KG1 (cell line): ENCODE measurements at regions not wholly inside any gene's neighbourhood (a gene's known extent, or its start where the extent isn't known, plus 50 kb on each side); places are given as distances from the start of the nearest gene placed in this dataset.
A peak's percentile ranks its signal among the peaks of the same experiment; 100 is the strongest.
"Not testable (repeated sequence)": the region's sequence is repeated elsewhere in the genome, so short reads cannot be mapped to it uniquely, and the experiment has no call there.

Experiments used
- DNase-seq: peaks from one replicate; lab custom pipeline; 2025; lab: John Stamatoyannopoulos, UW

DNA sequence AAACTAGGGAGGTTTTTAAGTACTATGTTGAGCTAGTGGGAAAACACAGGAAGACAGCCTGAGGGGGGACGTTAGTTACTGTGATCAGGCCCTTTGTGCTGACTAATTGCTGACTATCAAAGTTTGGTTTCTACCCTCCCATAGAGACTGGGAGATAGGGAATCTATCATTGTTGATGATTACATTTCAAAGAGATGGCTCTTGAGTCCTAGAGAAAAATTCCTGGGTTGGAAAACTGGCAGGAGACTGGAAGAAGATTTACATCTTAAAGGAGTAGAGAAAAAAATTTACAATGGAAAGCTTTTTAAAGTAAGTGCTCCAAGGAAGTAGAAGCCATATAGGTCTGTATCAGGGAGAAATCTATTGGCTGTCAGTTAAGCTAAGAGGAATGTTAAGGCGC, 522.0 kb upstream of the KLHL1 start:
- DNase-seq, result no peak

DNA sequence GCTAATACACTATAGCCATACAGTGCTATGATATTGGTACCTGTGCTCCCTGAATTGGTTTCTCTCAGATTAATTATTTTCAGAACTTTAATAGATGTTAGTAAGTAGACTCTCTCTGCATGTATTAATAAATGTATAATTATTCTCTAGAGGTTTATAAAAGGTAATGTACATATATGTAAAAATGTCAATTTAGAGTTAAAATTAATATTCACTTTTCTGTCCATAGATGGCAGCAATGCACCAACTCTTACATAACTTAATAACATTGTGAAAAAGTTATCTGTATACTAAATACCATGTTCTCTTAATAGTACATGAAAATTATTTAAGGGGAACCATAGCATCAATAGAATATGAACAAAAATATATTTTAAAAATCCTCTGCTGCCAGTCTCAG, 515.0 kb upstream of the KLHL1 start:
- no peak for DNase-seq

DNA sequence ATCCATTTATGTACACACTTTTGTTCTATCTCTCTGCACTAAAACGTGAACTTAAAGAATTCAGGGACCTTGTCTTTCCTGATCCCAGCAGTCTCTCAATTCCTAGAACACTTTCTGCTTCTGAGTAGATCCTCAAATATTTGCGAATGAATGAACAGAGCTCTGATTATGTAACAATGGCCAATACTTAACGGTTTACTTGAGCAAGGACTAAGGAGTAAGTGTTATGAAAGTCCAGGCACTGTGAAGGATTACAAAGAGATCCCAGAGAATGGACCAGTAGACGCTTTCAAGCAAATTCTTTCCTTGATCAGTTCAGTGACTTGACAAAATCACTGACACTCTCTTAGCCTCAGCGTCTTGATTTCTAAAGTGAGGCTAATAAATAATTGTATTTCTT, 514.5 kb upstream of the KLHL1 start:
- DNase-seq, result no peak

DNA sequence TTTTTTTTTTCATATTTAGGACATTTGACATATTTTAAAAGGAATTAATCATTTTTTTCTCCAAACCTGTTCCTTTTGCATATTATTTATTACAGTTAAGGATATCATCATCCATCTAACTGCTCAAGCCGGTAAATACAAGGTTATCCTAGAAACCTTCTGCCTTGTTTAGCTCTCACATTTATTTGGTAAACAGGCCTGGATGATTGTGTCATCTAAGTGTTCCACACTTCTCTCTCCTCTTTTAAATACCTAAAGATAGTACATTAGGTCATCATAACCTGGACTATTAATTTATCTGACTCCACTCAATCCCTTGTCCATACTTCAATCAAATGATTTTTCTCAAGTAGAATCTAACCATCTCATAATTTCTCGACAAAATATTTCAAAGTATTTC, 511.7 kb upstream of the KLHL1 start:
- DNase-seq, result no peak

DNA sequence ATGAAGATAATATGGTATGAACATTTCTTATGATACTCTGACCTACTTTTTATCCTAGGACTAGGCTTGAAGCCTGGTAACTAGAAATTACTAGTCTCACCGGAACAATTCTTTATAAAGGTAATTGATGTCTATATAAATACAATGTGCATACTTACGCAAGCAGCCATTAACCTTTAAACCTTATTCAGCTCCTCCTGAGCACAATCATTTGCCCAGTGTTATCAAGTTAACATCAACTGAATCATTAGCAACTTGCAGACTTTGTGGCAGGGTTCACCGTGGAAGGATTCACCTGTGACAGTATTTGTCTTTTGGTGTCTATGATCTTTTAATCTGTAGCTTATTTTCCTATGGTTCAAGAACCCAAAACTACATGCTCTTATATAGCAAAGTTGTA, 508.6 kb upstream of the KLHL1 start:
- DNase-seq, result no peak

DNA sequence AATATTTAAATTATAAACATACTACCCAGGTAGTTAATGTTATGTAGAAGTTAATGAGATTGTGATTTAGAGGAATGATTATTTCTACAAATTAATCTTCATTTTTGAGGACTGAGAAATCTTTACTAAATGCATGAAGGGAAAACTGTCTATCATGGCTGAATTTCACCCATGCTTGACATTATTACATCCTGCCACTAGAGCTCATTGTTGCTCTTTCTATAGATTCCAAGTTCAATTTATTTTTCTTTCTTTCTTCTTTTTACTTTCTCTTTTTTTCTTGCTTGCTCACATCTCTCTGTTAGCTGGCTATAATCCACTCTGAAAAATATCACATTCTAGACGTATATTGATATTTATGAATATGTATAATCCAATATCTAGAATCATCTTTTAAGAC, 505.0 kb upstream of the KLHL1 start:
- no peak for DNase-seq

DNA sequence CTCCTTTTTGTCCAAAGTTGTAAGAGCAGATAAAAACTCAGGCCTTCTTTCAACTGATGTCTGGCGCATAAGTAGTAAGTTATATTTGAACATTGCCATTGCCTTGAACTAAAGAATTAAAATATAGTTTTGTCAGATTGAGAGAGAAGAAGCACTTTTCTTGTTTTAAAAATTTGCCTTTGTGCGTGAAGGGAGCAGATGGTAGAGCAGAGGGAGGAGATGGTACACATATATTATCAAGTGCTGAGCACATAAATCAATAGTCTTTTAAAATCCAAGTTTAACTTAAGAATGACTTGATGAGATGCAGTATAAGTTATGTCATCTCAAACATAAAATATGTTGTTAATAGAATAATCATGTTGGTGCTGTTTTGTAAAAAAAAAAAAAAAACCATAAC, 504.6 kb upstream of the KLHL1 start:
- DNase-seq, result no peak

DNA sequence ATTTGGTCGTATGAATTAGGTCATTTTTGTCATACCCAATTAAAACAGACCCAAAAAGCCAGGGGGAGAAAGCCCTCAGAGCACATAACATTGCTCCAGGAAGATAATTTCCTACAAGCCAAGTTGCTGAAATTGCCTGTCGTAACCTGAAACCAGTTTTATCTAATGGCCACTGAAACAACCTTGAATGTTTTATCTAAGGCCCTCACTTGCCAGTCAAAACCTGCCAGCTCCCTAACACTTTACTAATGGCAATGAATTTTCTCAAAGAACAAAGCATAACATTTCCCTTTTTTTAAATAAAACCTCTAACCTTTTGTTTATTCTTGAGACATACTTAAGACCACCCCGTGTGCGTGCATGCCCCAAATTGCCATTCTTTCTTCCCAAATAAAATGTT, 496.2 kb upstream of the KLHL1 start:
- DNase-seq, result no peak

DNA sequence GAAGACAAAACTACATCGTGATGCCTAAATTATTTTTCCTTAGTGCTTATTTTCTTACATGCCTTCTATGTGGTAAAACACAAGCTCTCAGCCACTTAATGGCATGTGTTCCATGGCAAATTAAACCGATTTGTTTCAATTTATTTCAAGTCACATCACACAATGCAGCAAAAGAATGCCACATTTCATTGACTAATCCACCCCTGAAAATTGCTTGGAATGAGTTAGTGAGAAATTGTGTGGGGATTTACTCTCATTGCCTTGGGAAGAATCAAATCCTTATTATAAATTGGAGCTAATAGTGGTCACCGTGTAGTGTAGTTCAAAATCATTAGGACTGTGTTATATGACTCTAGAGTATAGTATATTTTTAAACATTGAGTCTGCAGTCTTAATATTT, 485.5 kb upstream of the KLHL1 start:
- DNase-seq, result no peak

DNA sequence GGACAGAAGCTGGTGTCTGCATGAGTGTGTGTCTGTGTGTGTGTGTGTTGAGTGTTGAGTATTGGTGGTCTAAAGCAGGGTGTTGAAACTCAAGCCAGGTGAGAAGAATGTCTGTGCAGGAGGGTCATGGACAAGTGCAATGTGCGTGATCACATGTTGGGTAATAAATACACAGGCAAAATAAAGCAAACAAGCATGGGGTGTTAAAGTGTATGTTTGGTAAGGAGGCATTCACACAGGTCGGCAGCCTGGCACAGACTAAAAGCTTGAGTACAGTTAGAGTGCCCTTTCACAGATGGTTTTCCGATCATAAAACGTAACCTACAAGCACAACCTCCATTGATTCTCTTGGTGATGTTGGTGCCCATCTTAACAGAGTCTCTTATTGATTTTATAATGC, 476.9 kb upstream of the KLHL1 start:
- no peak for DNase-seq

DNA sequence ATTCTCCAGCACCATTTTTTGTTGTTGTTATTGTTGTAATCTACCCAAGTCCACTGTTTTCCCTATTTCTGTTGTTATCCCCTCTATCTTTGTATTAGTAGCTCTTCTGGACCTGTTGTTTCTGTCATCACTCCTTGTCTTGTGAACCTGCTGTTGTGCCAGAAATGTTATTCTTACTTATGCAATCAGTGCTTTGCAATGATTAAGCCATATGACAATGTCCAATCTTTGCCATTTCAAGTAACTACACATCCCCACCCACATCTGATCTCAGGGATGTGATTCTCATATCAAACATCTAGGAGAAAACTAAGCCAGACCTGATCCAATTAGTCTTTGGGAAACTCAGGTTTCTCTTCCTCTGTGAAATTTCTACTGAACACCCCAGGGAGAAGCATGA, 472.6 kb upstream of the KLHL1 start:
- no peak for DNase-seq

DNA sequence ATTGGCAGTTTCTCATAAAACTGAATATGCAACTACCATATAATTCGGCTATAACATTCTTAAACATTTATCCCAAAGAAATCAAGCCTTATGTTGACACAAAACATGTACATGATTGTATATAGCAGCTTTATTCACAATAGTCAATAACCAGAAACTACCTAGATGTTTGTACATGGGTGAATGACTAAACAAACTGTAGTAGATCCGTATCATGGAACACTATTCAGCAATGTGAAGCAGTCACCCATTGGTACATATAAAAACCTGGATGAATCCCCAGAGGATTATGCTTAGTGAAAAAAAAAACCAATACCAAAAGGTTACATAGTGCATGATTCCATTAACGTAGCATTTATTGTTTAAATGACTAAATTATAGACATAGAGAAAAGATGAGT, 471.7 kb upstream of the KLHL1 start:
- no peak for DNase-seq

DNA sequence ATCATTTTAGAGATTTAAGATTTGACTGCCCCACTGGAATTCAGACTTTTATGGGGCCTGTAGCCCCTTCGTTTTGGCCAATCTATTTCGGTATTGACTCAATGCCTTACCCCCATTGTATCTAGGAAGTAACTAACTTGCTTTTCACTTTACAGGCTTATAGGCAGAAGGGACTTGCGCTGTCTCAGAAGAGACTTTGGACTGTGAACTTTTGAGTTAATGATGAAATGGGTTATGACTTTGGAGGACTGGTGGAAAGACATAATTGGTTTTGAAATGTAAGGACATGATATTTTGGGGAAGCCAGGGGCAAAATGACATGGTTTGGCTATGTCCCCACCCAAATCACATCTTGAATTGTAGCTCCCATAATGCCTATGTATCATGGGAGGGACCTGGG, 463.0 kb upstream of the KLHL1 start:
- DNase-seq, result no peak

DNA sequence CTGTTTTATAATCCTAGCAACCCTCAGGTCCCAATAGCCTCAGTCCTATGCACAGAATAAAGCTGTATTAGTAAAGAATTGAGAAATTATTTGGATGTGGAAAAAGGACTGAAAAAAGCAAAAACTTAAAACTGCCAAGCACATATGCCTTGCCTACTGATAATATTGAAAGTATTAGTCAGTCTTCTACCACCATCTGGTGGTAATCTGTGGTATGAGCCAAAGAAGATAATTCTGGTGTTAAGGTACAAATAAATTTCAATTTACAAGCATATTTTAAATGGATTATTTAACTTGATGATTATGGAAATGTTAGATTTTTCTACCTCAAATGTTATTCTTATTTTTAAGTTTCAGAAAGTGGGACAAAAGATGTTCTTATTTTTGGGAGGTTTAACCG, 460.3 kb upstream of the KLHL1 start:
- DNase-seq, result peak; percentile 25

DNA sequence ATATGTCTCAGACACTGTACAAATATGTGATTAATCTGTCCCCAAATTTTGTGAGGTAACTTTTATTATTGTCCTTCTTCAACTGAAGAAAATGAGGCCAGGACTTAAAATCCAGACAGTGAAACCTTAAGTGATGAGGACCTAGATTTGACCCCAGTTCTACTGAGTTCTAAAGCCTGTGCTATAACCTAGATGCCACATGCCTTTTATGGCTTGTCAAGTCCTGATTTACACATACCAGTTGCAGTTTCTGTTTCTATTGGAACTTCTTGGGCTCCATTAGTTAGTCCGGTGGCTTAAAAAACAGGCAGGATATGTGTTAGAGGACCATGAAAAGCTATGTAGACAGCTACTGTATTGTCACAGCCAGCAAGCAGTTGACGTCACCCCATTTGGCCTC, 436.5 kb upstream of the KLHL1 start:
- DNase-seq, result no peak

DNA sequence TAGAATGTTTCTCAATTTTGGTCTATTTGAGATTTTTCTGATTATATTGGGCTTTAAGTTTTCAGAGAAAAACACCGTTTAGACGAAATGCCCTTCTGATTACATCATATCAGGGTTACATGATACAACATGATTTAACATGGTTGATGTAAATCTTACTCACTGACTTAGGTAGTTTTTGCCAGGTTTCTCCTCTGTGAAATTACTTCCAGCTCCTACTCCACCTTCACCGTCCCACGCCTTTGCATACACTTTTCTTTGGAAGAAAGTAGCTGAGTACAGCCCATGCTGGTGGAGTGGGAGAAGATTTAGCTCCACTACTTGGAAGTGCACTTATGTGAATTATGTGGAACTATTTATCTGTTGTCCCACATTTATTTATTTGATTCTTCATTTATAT, 433.2 kb upstream of the KLHL1 start:
- DNase-seq, result no peak

DNA sequence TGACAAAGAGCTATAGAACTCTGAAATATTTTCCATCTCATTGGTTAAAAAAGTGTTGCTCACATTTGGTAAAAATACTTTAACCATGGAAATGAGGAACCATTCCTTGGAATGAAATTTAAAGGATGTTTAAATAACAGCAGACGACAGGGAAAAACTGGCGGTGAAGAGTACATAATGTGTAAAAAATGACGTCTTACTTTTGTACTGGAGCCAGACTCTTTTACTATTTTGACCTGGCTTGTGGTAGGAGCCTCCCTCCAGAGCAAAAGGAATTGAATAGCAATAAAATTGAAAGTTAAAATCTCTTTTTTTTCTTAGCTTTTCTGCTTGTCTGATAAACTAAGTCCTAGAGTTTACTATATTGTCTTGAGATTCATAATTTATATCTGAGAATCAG, 426.2 kb upstream of the KLHL1 start:
- no peak for DNase-seq

DNA sequence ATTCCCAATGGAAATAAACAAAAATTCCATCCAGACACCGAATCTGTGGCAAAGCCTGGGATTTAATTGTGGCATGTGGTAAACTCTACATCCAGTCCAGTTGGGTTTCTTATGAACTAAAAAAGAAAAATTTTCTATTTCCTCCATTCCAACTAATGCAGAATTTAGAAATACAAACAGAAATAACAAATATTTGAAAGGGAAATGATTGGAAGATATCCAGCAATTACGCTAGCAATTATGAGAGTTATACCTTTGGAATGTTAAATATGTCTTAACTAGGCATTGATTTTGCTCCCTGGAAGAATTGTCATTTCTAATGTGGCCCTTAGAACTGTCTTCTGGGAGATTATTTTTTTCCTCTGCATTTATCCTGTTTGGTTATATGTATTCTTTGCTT, 421.4 kb upstream of the KLHL1 start:
- DNase-seq, result no peak

DNA sequence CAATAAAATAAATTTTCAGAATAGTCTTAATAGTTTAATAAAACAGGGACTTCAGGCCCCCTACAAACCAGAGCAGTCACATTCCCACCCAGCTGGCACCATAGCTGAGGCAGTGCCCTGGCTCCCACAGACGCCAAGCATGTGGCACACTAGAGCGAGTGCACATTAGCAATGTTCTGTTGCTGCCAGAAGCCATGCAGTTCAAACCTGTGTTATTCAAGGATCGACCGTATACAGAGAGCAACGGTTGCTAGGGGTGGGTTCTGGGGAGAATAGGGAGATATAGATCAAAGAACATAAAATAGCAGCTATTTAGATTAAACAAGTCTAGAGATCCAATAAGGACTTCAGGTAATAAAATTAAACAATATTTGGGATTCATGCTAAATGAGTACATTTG, 419.3 kb upstream of the KLHL1 start:
- no peak for DNase-seq

DNA sequence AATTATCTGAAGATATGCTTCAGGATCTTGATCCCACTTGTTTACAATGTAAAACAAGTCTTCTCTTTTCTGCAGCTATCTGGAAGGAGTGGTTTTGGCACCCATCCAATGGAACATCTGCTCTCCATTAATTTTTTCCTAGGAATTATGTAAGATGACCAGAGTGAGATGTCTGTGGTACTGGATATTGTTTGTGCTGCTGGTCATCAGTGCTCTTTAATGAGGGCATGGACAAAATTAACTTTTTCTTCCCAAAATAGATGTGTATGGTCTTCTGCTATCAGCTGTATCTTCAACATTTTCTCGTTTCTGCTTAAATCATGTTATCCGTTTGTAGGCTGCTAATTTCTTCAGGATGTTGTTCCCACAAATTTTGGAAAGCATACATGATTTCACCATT, 415.4 kb upstream of the KLHL1 start:
- DNase-seq, result no peak

DNA sequence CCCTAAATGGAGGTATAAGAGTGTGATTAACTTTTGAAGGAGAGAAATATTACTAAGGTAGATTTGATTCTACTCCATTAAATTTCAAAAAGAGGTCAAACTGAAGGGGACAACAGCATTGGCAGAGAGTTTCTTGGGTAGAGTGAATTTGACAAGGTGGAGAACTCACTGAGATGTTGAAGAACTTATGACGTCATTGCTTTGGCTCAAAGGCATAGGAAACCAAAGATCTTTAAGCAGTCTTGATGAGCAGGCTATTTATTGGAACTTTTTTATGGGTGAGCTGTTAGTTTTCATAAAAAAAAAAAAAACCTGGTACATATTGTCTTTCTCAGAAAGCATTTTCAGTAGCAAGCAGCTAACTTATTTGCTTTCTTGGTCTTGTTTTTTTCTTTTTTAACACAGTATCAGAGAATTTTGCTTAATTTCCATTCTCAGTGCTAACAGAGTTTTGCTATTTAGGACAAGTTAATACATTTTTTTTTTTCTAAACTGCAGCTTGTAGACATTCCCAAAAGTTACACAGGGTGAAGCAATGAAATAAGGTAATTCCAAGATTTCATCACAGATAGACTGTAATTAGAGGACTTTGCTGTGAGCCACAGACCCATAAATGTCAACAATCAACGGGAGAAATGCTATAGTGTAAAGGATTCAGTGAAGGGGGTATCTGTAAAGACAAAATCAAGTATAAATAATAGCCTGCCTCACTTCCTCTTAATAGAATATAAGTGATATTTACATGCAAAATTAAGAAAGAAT, 412.2 kb upstream of the KLHL1 start:
- DNase-seq, result no peak

DNA sequence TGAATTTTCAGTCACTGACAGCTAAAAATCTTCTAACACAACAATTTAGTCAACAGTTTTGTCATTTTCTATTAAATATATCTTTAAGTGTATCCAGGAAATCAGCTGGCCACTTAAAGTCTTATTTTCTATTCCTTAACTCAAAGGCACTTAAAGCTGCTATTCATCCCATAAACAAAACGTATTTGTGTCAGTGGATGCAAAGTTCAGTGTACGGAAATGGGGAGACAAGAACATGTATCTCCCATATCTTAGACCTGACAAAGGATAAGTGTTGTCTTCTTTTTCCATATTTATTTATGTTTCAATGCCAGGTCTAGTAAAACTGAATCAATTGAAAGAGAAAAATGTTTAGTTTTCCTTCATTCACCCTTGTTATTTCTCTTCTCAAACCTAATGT, 409.8 kb upstream of the KLHL1 start:
- DNase-seq, result no peak

DNA sequence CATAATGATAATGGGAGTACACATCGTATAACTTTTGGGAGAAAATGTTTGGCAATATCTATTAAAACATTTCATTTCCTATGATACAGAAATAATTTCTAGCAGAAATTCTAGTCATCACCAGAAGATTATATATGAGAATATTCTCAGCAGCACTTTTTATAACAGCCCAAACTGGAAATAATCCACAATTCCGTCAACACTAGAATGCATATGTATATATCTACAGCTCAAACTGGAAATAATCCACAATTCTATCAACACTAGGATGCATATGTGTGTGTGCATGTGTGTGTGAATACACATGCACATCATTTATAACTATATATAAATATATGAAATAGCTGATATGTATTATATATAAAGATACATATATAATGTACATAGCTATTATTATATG, 408.0 kb upstream of the KLHL1 start:
- no peak for DNase-seq

DNA sequence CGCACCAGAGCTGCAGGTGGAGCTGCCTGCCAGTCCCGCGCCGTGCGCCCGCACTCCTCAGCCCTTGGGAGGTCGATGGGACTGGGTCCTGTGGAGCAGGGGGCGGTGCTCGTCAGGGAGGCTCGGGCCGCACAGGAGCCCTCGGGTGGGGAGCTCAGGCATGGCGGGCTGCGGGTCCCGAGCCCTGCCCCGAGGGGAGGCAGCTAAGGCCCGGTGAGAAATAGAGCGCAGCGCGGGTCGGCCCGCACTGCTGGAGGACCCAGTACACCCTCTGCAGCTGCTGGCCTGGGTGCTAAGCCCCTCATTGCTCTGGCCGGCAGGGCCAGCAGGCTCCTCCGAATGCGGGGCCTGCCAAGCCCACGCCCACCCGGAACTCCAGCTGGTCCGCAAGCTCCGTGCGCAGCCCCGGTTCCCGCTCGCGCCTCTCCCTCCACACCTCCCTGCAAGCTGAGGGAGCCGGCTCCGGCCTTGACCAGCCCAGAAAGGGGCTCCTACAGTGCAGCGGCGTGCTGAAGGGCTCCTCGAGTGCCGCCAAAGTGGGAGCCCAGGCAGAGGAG, 403.7 kb upstream of the KLHL1 start:
- DNase-seq, result not testable (repeated sequence)
